EH (cell line): ENCODE measurements at regions not wholly inside any gene's neighbourhood (a gene's known extent, or its start where the extent isn't known, plus 50 kb on each side); places are given as distances from the start of the nearest gene placed in this dataset.
"Not testable (repeated sequence)": the region's sequence is repeated elsewhere in the genome, so short reads cannot be mapped to it uniquely, and the experiment has no call there.

Source experiments
- DNase-seq: peaks from one replicate; pipeline ENCODE4 v3.0.0-alpha.2; 2015; ENCODE audit warnings: low read depth

GRCh38 chr13:64540468-64540867 is 2689.7 kb downstream of the PCDH9 start:
- DNase-seq, result peak; percentile 38

DNA sequence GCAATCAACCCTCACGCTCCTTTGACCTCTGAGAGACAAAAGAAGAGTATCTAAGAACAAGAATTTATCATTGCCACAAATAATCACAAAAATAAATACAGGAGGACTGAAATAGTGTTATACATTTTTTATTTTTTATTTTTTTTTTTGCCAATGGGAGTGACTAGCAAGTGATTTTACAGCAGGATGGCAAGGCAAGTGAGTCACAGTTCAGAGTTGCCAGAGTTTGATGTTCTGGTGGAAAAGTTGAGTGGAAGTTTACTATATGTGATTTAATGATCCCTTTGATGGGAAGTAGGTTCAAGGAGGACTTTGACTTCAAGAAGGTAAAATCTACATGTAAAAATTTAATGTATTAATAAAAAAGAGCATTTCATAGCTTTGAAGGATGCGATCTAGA is 2691.4 kb downstream of the PCDH9 start:
- peak; percentile 30 for DNase-seq

- no peak for DNase-seq
These were observed 2695.8 kb downstream of the PCDH9 start for GRCh38 chr13:64534302-64534701.

DNA sequence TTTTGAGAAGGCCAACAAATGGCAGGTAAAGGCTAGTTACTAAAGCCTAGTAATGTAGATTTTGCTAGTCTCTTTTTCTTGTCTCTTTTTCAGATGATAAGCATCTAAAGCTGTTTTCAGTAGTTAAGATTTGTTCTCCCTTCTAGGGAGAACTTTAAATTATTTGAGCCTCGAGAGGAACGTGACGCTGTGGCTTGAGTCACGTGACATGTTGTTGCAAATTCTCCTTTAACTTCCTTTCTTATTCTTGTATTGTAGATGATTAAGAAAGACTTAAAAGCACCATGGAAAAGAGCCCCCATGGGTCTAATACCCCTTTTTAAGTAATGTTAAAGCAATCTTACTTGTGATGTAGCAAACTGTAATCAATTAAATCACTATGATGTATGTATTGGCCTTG is 2698.7 kb downstream of the PCDH9 start:
- no peak for DNase-seq

GRCh38 chr13:64529874-64530485 is 2700.2 kb downstream of the PCDH9 start:
- peak; percentile 24 for DNase-seq

DNA sequence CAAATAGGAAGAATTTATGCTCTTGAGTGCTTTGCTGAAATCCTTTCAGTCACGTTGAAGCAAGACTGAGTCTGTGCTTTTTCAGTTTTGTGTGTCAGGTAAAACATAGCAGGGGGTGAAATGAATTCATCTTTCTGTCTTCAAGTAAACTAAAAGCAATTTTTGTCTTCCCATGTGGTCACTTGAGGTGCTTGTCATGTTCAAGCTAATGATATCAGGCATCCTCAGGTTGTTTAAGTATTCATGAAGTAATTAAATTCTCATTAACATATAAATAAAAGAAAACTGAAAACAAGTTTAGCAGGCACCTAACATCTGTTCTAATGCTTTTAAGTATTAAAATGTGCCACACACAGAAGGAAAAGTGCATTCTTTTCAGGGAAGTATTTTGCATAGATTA is 2701.3 kb downstream of the PCDH9 start:
- DNase-seq, result no peak

GRCh38 chr13:64527561-64527960 is 2702.6 kb downstream of the PCDH9 start:
- no peak for DNase-seq

DNA sequence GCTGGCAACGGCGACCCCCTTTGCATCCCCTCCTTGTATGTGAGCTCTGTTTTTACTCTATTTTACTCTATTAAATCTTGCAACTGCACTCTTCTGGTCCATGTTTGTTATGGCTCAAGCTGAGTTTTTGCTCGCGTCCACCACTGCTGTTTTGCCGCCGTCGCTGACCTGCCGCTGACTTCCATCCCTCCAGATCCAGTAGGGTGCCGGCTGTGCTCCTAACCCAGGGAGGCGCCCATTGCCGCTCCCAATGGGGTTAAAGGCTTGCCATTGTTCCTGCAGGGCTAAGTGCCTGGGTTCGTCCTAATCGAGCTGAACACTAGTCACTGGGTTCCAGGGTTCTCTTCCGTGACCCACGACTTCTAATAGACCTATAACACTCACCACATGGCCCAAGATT is 2704.4 kb downstream of the PCDH9 start:
- no peak for DNase-seq

GRCh38 chr13:64510747-64511146 is 2719.4 kb downstream of the PCDH9 start:
- no peak for DNase-seq

DNA sequence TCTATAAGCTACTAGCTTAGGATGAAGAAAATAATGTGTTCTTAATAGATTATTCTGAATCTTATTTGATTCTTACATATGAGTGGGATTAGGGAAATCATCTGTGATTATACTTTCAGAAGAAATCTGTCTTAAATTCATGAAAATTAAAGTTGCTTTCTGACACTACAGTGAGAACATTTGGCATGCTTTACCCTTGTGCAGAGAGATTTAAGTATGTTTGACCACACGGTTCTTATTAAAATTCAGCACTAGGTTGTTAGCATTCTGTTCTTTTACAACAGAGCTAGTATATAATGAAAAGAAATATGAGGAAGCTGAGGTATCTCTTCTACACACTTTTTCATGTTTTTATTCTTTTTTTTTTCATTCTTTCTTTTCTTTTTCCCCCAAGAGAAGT is 2723.9 kb downstream of the PCDH9 start:
- no peak for DNase-seq

DNA sequence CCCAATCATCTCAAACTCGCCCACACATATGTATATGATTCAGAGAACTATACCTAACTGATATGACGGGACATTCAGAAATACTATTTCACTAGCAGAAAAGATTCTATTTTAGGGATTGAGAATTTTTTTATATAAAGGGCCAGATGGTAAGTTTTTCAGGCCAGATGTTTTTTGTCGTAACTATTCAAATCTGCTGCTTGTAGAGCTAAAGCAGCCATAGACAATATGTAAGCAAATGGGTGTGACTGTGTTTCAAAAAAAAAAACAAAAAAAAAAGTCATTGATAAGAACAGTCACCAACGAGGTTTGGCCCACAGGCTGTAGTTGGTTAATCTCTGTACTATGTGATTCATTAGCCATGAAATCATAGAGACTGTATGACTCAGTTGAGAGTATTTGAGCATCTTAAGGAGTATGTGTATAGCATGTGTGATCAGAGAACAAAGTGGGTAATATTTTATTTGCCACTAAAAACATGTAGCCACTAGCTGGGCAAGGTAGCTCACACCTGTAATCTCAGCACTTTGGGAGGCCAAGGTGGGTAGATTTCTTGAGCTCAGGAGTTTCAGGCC is 2724.7 kb downstream of the PCDH9 start:
- peak; percentile 70 for DNase-seq

DNA sequence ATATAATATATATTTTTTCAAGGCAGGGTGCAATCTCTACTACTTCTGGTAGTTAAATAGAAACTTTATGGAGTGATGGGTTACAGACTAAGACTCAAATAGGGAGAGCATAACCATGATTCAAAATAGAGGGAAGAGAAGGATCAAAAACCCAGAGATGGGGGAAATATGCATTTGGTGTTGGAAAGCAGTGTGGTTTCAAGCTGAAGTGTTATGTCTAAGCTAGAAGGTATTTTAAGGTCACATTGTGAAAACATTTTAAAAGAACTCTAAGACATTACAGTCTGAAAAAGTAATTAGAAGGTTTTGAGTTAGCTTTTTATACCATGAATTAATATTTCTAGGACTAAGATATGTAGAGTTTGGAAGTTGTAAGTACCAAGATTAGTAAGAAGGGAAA is 2741.4 kb downstream of the PCDH9 start:
- DNase-seq, result peak; percentile 66

DNA sequence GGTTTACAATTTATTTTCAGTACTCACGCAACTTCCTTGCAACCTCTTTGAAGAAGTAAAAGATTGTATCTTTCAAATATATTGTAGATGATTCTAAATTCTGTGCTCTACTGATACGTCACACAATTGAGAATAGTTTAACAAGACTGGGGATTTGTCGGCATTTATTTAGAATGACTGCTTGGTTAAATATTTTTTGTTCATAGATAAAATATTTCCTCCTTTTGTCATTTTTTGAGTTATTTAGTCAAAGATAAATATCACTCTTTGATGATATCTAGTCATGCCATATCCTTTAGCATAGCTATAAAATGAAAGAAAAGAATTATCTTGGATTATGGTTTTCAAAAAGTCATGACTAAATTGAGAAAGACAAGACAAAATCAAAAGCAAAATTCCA is 2747.8 kb downstream of the PCDH9 start:
- peak; percentile 70 for DNase-seq

GRCh38 chr13:64480672-64481071 is 2749.5 kb downstream of the PCDH9 start:
- DNase-seq, result peak; percentile 22

GRCh38 chr13:64480211-64480610 is 2749.9 kb downstream of the PCDH9 start:
- DNase-seq, result no peak

GRCh38 chr13:64477146-64477545 is 2753.0 kb downstream of the PCDH9 start:
- peak; percentile 6 for DNase-seq

DNA sequence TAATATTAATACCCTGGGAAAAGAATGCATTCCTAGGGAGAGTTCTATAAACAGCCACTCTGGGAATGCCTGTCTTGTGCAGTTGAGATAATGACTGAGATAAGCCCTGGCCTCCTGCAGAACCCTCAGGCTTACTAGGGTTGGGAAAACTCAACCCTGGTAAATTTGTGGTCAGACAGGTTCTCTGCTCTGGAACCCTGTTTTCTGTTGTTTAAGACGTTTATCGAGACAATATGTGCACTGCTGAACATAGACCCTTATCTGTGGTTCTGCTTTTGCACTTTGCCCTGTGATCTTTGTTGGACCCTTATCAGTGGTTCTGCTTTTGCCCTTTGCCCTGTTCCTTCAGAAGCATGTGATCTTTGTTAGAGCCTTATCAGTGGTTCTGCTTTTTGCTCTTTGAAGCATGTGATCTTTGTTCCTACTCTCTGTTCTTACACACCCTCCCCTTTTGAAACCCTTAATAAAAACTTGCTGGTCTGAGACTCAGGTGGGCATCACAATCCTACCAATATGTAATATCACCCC is 2754.0 kb downstream of the PCDH9 start:
- not testable (repeated sequence) for DNase-seq

DNA sequence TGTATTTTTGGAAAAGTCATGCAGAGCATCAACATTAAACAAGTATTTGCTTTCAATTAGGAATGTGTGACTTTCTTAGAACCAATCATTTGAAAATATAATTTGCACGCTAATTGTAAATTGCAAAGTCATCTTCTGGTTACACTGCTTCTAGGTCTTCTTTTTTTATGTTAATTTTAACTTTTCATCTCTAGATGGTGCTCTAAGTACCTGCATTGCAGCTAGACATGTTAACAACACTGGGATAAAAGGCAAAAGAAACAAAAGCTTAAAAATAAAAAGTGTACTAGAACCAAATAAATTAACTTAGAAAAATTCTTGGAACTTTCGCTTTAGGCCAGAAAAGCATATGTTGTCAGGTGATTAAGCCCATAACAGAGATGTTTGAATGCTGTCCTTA is 2758.2 kb downstream of the PCDH9 start:
- DNase-seq, result peak; percentile 65

DNA sequence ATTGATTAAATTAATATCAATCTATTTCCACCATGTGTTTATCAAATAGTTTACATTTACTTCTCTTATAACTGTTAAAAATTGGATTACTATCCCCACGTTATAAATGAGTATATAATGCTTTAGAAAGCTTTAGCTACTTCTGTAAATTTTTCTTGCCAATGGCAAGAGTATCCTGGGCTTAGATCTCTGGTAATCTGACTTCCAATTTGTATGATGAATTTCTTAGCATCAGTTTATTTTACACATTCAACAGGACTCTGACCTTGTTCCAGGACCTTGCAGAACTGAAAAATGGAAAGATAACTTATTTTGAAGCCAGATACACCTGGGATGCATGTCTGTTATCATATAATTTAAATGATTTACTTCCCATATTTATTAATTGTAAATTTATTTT is 2759.4 kb downstream of the PCDH9 start:
- no peak for DNase-seq

GRCh38 chr13:64459778-64460177 is 2770.4 kb downstream of the PCDH9 start:
- DNase-seq, result no peak

GRCh38 chr13:64457976-64458375 is 2772.2 kb downstream of the PCDH9 start:
- peak; percentile 74 for DNase-seq

DNA sequence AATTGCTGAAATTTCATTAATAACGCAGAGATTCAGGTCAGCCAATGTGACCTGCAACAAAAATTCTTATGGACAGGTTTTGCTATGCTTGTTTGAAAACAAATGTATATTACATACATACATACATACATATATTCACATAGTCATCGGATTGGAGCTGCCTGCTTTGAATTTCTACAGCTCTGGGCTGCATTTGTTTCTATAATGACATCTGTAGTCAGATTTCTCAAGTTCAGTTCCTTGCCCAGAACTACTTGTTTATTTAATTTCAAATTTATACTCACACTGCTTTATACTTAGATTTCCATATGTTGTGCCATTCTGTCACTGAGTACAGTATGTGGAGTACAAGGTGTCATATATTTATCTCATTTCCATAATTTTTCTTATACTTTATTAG is 2775.0 kb downstream of the PCDH9 start:
- DNase-seq, result no peak

GRCh38 chr13:64453831-64454230 is 2776.3 kb downstream of the PCDH9 start:
- DNase-seq, result peak; percentile 38

DNA sequence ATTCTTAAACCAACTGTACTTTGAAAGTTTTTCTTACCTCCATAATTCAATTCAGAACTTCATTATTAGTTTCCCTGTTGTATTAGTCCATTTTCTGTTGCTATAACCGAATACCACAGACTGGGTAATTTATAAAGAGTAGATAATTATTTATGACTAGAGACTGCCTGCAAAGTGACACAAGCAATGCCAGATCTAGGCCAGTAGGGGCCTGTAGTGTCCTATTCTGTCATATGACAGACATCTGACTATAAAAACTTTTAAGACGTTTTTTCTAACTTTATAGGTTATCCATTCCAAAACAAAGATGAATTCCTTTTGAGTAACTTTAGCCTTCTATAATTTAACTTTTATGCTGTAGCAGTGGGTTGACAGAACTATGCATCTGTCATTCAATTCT is 2783.8 kb downstream of the PCDH9 start:
- DNase-seq, result peak; percentile 27
